ENCODE measurements at regions not wholly inside any gene's neighbourhood (a gene's known extent, or its start where the extent isn't known, plus 50 kb on each side); places are given as distances from the start of the nearest gene placed in this dataset.
"Not testable (repeated sequence)": the region's sequence is repeated elsewhere in the genome, so short reads cannot be mapped to it uniquely, and the experiment has no call there.

DNA sequence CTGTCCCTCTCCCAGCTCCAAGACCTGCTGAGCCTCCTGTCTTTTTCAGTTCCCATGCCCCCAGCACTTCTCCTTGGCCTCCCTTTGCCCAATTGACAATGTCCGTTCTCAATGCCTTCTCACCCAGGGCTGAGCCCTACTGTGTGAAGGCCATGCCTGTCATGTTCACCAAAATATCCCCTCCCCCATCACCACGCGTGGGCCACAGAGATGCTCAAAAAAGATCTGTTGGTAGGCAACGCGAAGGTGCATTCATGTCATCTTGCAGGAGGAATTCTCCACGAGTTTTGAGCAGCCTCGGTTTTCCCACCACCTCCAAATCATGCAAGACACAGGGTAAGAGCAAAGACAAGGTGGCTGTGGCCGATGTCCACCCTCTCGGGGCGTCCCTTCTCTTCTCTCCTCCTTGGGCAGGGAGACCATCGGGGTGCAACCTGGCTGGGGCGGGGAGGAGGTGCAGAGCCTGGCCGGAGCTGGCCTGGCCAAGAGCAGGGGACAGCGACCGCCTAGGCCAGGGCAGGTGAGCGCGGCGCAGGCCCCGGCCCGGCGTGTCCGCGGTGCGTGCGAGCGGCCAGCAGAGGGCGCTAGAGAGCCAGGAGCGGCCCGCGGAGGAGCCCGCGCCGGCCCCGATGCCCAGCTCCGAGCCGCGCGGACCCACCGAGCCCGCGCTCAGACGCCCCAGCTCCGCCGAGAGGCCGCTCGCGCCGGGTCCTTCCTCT is 56.3 kb upstream of the KRTAP5-11 start:
- 16% methylated on average over 21 of the region's 48 CpGs for whole genome bisulfite sequencing (ENCODE audit: insufficient coverage)
- H3K27me3 ChIP-seq (replicated peaks in 2 of 5; ENCODE audit: control insufficient read depth in 4 of 5, insufficient read depth in 5 of 5, low read length in 4 of 5); H3K27ac ChIP-seq (ENCODE audit: insufficient read depth in 1 of 2, low read depth in 1 of 2, low read length in 2 of 2, poor library complexity in 1 of 2, severe bottlenecking in 2 of 2); H3K9me3 ChIP-seq (ENCODE audit: control extremely low read depth in 1 of 5, control insufficient read depth in 4 of 5, insufficient read depth in 2 of 5, low read depth in 1 of 5, low read length in 4 of 5); POLR2A ChIA-PET; H3K36me3 ChIP-seq (ENCODE audit: control insufficient read depth in 4 of 4, insufficient read depth in 4 of 4, low read length in 3 of 4); H3K4me1 ChIP-seq (ENCODE audit: control extremely low read depth in 1 of 4, control insufficient read depth in 4 of 4, insufficient read depth in 4 of 4, low read length in 3 of 4); CTCF ChIA-PET: not testable (repeated sequence)
- H3K4me3 ChIP-seq (ENCODE audit: control insufficient read depth in 1 of 7, extremely low read depth in 1 of 7, insufficient read depth in 4 of 7, low read depth in 2 of 7, low read length in 6 of 7): peak overlapping the region in 3 of 7 experiments; percentile 32 to 70 (median 53)
- DNase-seq: peak; percentile 29 to 56 (median 56)

DNA sequence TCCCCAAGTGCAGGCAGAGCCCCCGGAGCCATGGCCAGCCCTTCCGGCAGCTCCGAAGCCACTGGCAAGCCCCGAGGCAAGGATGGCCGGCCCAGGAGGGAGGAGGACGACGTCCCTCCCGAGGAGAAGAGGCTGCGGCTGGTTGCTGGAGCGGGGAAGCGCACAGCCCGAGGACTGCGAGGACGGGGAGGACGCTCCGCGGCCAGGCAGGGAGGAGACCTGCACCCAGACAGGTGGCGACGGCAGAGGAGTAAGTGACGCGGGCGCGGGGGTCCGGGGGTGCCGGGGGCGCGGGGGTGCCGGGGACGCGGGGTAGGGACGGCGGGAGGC is 56.8 kb upstream of the KRTAP5-11 start:
- H3K27me3 ChIP-seq (replicated peaks in 2 of 5; ENCODE audit: control insufficient read depth in 4 of 5, insufficient read depth in 5 of 5, low read length in 4 of 5); H3K36me3 ChIP-seq (ENCODE audit: control insufficient read depth in 4 of 4, insufficient read depth in 4 of 4, low read length in 3 of 4); CTCF ChIA-PET; H3K9me3 ChIP-seq (ENCODE audit: control extremely low read depth in 1 of 5, control insufficient read depth in 4 of 5, insufficient read depth in 2 of 5, low read depth in 1 of 5, low read length in 4 of 5); H3K27ac ChIP-seq (ENCODE audit: insufficient read depth in 1 of 2, low read depth in 1 of 2, low read length in 2 of 2, poor library complexity in 1 of 2, severe bottlenecking in 2 of 2); H3K4me1 ChIP-seq (ENCODE audit: control extremely low read depth in 1 of 4, control insufficient read depth in 4 of 4, insufficient read depth in 4 of 4, low read length in 3 of 4); POLR2A ChIA-PET: not testable (repeated sequence)
- DNase-seq: peak; percentile 5 to 31 (median 11)
- WGBS (ENCODE audit: insufficient coverage): 0% methylated on average over 15 of the region's 32 CpGs
- peak overlapping the region in 3 of 7 experiments; percentile 32 to 70 (median 53) for H3K4me3 ChIP-seq (ENCODE audit: control insufficient read depth in 1 of 7, extremely low read depth in 1 of 7, insufficient read depth in 4 of 7, low read depth in 2 of 7, low read length in 6 of 7)

DNA sequence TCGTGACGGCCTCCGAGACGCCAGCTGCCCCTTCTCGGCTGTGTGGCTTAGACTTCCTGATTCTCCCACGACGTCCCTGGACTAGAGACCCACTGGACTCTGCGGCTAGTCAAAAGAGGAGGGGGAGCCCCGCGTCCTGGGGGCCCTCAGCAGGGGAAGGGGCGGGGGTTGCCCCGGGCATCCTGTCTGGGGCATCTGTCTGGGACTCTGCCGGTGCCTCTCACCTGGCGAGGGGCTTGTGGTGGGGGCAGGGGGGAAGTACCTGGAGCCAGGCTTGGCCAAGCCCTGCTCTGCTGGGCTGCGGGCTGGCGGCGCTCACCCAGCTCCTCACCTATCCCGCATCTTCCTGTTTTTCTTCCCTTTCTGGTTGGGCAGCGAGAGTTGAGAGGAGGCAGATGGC is 57.2 kb upstream of the KRTAP5-11 start:
- DNase-seq: peak in 2 of 3 donors; percentile 5 to 10
- CTCF ChIA-PET; H3K9me3 ChIP-seq (ENCODE audit: control extremely low read depth in 1 of 5, control insufficient read depth in 4 of 5, insufficient read depth in 2 of 5, low read depth in 1 of 5, low read length in 4 of 5); H3K27ac ChIP-seq (ENCODE audit: insufficient read depth in 1 of 2, low read depth in 1 of 2, low read length in 2 of 2, poor library complexity in 1 of 2, severe bottlenecking in 2 of 2); H3K27me3 ChIP-seq (replicated peaks in 2 of 5; ENCODE audit: control insufficient read depth in 4 of 5, insufficient read depth in 5 of 5, low read length in 4 of 5); H3K36me3 ChIP-seq (ENCODE audit: control insufficient read depth in 4 of 4, insufficient read depth in 4 of 4, low read length in 3 of 4); H3K4me1 ChIP-seq (ENCODE audit: control extremely low read depth in 1 of 4, control insufficient read depth in 4 of 4, insufficient read depth in 4 of 4, low read length in 3 of 4); POLR2A ChIA-PET: not testable (repeated sequence)
- WGBS (ENCODE audit: insufficient coverage): no CpG with 5 or more reads among the region's 19 CpGs
- peak overlapping the region in 1 of 7 experiments; percentile 11 for H3K4me3 ChIP-seq (ENCODE audit: control insufficient read depth in 1 of 7, extremely low read depth in 1 of 7, insufficient read depth in 4 of 7, low read depth in 2 of 7, low read length in 6 of 7)

DNA sequence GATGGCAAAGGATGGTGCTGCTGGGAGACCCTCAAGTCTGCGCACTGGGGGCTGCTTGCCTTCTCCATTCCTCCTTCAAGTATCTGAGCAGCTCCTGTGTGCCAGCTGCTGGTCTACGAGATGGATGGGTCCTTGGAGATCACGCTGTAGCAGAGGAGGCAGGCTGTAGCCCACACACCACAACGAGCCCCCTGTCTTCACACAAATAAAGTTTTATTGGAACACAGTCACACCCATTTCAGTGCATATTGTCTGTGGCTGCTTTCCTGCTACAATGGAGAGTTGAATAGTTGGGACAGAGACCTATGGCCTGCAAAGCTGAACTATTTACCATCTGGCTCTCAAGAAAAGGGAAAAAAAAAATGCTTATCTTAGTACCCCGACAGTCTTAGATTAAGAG is 64.4 kb upstream of the KRTAP5-11 start:
- H3K9me3 ChIP-seq (ENCODE audit: control extremely low read depth in 1 of 5, control insufficient read depth in 4 of 5, insufficient read depth in 2 of 5, low read depth in 1 of 5, low read length in 4 of 5); DNase-seq; H3K27me3 ChIP-seq (replicated peaks in 2 of 5; ENCODE audit: control insufficient read depth in 4 of 5, insufficient read depth in 5 of 5, low read length in 4 of 5); POLR2A ChIA-PET; H3K27ac ChIP-seq (ENCODE audit: insufficient read depth in 1 of 2, low read depth in 1 of 2, low read length in 2 of 2, poor library complexity in 1 of 2, severe bottlenecking in 2 of 2); H3K4me1 ChIP-seq (ENCODE audit: control extremely low read depth in 1 of 4, control insufficient read depth in 4 of 4, insufficient read depth in 4 of 4, low read length in 3 of 4); H3K4me3 ChIP-seq (ENCODE audit: control insufficient read depth in 1 of 7, extremely low read depth in 1 of 7, insufficient read depth in 4 of 7, low read depth in 2 of 7, low read length in 6 of 7); H3K36me3 ChIP-seq (ENCODE audit: control insufficient read depth in 4 of 4, insufficient read depth in 4 of 4, low read length in 3 of 4): not testable (repeated sequence)
- CTCF ChIA-PET: interaction anchor here (0.9 kb wide), 1 partner anchor 99 kb away, joined by 3 read pairs; the partner anchor contains the start of gene KRTAP5-9
- WGBS (ENCODE audit: insufficient coverage): 94% methylated on average over 2 of the region's 5 CpGs

DNA sequence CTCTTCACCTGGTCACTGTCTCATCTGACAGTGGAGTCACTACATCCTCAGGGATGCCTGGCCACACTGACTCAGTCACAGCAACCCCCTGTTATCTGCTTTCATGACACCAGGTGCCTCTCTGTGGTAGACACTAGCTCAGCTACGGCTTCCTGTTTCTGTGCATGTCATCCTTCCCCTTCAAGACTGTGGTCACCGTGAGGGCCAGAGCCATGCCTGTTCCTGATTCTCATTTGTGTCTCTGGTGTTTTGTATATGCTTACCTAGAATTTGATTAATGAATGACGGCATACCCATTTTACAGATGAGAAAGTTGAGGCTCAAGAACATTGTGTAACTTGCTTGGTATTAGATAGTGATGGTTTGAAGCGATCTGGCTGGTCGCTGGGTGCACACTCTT is 70.3 kb upstream of the KRTAP5-11 start:
- CTCF ChIA-PET; H3K36me3 ChIP-seq (ENCODE audit: control insufficient read depth in 4 of 4, insufficient read depth in 4 of 4, low read length in 3 of 4); H3K4me3 ChIP-seq (ENCODE audit: control insufficient read depth in 1 of 7, extremely low read depth in 1 of 7, insufficient read depth in 4 of 7, low read depth in 2 of 7, low read length in 6 of 7); POLR2A ChIA-PET; H3K4me1 ChIP-seq (ENCODE audit: control extremely low read depth in 1 of 4, control insufficient read depth in 4 of 4, insufficient read depth in 4 of 4, low read length in 3 of 4); H3K27ac ChIP-seq (ENCODE audit: insufficient read depth in 1 of 2, low read depth in 1 of 2, low read length in 2 of 2, poor library complexity in 1 of 2, severe bottlenecking in 2 of 2); H3K27me3 ChIP-seq (replicated peaks in 2 of 5; ENCODE audit: control insufficient read depth in 4 of 5, insufficient read depth in 5 of 5, low read length in 4 of 5); H3K9me3 ChIP-seq (ENCODE audit: control extremely low read depth in 1 of 5, control insufficient read depth in 4 of 5, insufficient read depth in 2 of 5, low read depth in 1 of 5, low read length in 4 of 5): not testable (repeated sequence)
- WGBS (ENCODE audit: insufficient coverage): no CpG with 5 or more reads among the region's 5 CpGs
- DNase-seq: peak in 2 of 3 donors; percentile 45 to 61

DNA sequence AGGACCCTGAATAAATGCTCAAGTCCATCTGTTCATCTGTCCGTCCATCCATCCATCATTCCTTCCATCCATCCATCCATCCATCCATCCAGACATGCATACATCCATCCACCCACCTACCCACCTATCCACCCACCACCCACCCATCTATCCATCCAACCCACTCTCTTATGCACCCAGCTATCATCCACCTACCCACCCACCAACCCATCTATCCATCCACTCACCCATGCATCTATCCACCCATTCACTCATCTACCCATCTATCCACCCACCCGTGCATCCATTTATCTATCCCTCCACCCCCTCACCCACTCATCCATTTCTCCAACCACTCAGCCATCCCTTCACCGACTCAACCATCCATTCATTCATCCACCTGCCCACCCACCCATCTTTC is 71.7 kb upstream of the KRTAP5-11 start:
- H3K4me1 ChIP-seq (ENCODE audit: control extremely low read depth in 1 of 4, control insufficient read depth in 4 of 4, insufficient read depth in 4 of 4, low read length in 3 of 4); CTCF ChIA-PET; H3K36me3 ChIP-seq (ENCODE audit: control insufficient read depth in 4 of 4, insufficient read depth in 4 of 4, low read length in 3 of 4); POLR2A ChIA-PET; DNase-seq; H3K27me3 ChIP-seq (replicated peaks in 2 of 5; ENCODE audit: control insufficient read depth in 4 of 5, insufficient read depth in 5 of 5, low read length in 4 of 5); H3K4me3 ChIP-seq (ENCODE audit: control insufficient read depth in 1 of 7, extremely low read depth in 1 of 7, insufficient read depth in 4 of 7, low read depth in 2 of 7, low read length in 6 of 7); H3K27ac ChIP-seq (ENCODE audit: insufficient read depth in 1 of 2, low read depth in 1 of 2, low read length in 2 of 2, poor library complexity in 1 of 2, severe bottlenecking in 2 of 2); H3K9me3 ChIP-seq (ENCODE audit: control extremely low read depth in 1 of 5, control insufficient read depth in 4 of 5, insufficient read depth in 2 of 5, low read depth in 1 of 5, low read length in 4 of 5): not testable (repeated sequence)
- WGBS (ENCODE audit: insufficient coverage): 100% methylated on average over 1 of the region's 3 CpGs

DNA sequence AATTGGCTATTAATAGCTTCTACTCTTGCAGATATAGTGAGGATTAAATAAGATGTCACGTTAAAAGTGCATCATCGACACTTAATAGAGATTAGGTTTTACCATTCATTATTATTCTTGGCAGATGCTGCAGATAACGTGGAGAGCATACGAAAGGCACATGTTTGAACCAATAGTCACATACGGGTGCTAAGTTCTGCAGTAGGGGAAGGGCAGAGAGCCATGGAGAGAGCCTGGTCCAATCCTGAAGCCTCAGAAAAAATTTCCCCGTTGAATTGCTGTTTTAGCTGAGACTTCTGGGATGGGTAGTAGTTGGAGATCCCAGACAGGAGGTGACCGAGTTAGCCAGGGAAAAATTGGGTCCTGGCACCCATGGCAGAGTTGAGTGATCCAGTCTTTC is 72.4 kb upstream of the KRTAP5-11 start:
- H3K4me3 ChIP-seq (ENCODE audit: control insufficient read depth in 1 of 7, extremely low read depth in 1 of 7, insufficient read depth in 4 of 7, low read depth in 2 of 7, low read length in 6 of 7); H3K9me3 ChIP-seq (ENCODE audit: control extremely low read depth in 1 of 5, control insufficient read depth in 4 of 5, insufficient read depth in 2 of 5, low read depth in 1 of 5, low read length in 4 of 5); CTCF ChIA-PET; H3K27ac ChIP-seq (ENCODE audit: insufficient read depth in 1 of 2, low read depth in 1 of 2, low read length in 2 of 2, poor library complexity in 1 of 2, severe bottlenecking in 2 of 2); H3K4me1 ChIP-seq (ENCODE audit: control extremely low read depth in 1 of 4, control insufficient read depth in 4 of 4, insufficient read depth in 4 of 4, low read length in 3 of 4); POLR2A ChIA-PET; H3K27me3 ChIP-seq (replicated peaks in 2 of 5; ENCODE audit: control insufficient read depth in 4 of 5, insufficient read depth in 5 of 5, low read length in 4 of 5); H3K36me3 ChIP-seq (ENCODE audit: control insufficient read depth in 4 of 4, insufficient read depth in 4 of 4, low read length in 3 of 4); DNase-seq: not testable (repeated sequence)
- WGBS (ENCODE audit: insufficient coverage): 94% methylated on average over 2 of the region's 7 CpGs
